Activated naive CD4-positive, alpha-beta T cell treated with anti-CD3 and anti-CD28 coated beads, Interleukin-2, amount 50 U/mL, for 24 hours (primary cell): ENCODE measurements at regions not wholly inside any gene's neighbourhood (a gene's known extent, or its start where the extent isn't known, plus 50 kb on each side); places are given as distances from the start of the nearest gene placed in this dataset.

Experiments
- H3K27ac Mint-ChIP-seq: one replicate; pipeline ENCODE4 v1.8.0; 2021; ENCODE audit warnings: mild to moderate bottlenecking, mixed read lengths
- H3K27me3 Mint-ChIP-seq: one replicate; pipeline ENCODE4 v1.8.0; 2021; ENCODE audit warnings: mixed read lengths
- H3K36me3 Mint-ChIP-seq: one replicate; pipeline ENCODE4 v1.8.0; 2021; ENCODE audit warnings: mixed read lengths
- H3K4me1 Mint-ChIP-seq: one replicate; pipeline ENCODE4 v1.8.0; 2021; ENCODE audit warnings: mixed read lengths
- H3K4me3 Mint-ChIP-seq: one replicate; pipeline ENCODE4 v1.8.0; 2021; ENCODE audit warnings: mild to moderate bottlenecking, mixed read lengths
- H3K9me3 Mint-ChIP-seq: one replicate; pipeline ENCODE4 v1.8.0; 2021; ENCODE audit warnings: mixed read lengths

GRCh38 chr2:238548902-238549462 lies 122.3 kb downstream of the ASB1 start:
- no peaks in the 10 kb centered on the region for H3K4me1 Mint-ChIP-seq
- no peak overlapping the region for H3K27ac Mint-ChIP-seq
- H3K27me3 Mint-ChIP-seq, result peaks cover 21% of the 10 kb centered on the region
- H3K4me3 Mint-ChIP-seq, result no peak overlapping the region
- H3K9me3 Mint-ChIP-seq, result no peaks in the 10 kb centered on the region
- no peaks in the 10 kb centered on the region for H3K36me3 Mint-ChIP-seq

DNA sequence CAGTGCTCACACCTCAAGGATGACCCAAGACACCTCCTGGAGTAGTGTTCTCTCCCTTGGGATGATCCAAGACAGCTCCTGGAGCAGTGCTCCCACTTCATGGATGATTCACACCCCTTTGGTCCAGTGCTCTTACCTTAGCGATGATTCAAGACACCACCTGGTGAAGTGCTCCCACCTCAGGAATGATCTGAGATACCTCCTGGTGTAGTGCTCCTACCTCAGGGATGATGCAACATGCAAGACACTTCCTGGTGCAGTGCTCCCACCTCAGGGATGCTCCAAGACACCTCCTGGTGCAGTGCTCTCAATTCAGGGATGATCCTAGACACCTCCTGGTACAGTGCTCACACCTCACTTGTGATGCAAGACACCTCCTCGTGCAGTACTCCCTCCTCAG lies 123.1 kb downstream of the ASB1 start:
- Mint-ChIP-seq H3K4me1 (no peaks in the 10 kb centered on the region), H3K27me3 (peaks cover 17% of the 10 kb centered on the region), H3K27ac (no peak overlapping the region), H3K36me3 (no peaks in the 10 kb centered on the region), H3K4me3 (no peak overlapping the region), H3K9me3 (no peaks in the 10 kb centered on the region)

GRCh38 chr2:238551091-238551490 lies 124.4 kb downstream of the ASB1 start:
- H3K27me3 Mint-ChIP-seq, result peaks cover 12% of the 10 kb centered on the region
- H3K27ac Mint-ChIP-seq, result no peak overlapping the region
- H3K9me3 Mint-ChIP-seq, result no peaks in the 10 kb centered on the region
- no peaks in the 10 kb centered on the region for H3K4me1 Mint-ChIP-seq
- H3K36me3 Mint-ChIP-seq, result no peaks in the 10 kb centered on the region
- H3K4me3 Mint-ChIP-seq, result no peak overlapping the region

GRCh38 chr2:238552226-238552625 lies 125.5 kb downstream of the ASB1 start:
- no peak overlapping the region for H3K27ac Mint-ChIP-seq
- H3K36me3 Mint-ChIP-seq, result no peaks in the 10 kb centered on the region
- H3K4me3 Mint-ChIP-seq, result no peak overlapping the region
- peaks cover 11% of the 10 kb centered on the region for H3K27me3 Mint-ChIP-seq
- no peaks in the 10 kb centered on the region for H3K9me3 Mint-ChIP-seq
- no peaks in the 10 kb centered on the region for H3K4me1 Mint-ChIP-seq

DNA sequence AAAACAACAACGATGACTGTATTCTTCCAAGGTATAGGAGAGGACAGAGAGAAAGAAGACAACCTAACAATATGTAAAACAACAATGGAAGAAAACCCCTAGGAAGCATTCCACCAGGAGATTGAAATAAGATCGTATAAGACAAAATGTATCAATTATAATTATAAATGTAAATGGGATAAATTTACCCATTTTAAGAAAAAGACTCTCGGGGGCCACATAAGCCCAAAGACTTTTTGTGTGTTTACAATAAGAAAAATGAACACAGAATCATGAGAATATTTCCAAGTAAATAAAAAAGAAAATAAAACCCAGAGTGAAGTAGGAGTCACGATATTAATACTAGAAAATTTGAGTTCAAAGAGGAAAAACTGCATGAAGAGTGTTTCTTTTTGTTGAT lies 126.4 kb downstream of the ASB1 start:
- Mint-ChIP-seq H3K27ac (no peak overlapping the region), H3K4me1 (no peaks in the 10 kb centered on the region), H3K27me3 (peaks cover 10% of the 10 kb centered on the region), H3K4me3 (no peak overlapping the region), H3K9me3 (no peaks in the 10 kb centered on the region), H3K36me3 (no peaks in the 10 kb centered on the region)

- Mint-ChIP-seq H3K9me3 (no peaks in the 10 kb centered on the region), H3K27ac (no peak overlapping the region), H3K27me3 (peaks cover 3% of the 10 kb centered on the region), H3K36me3 (no peaks in the 10 kb centered on the region), H3K4me3 (no peak overlapping the region), H3K4me1 (no peaks in the 10 kb centered on the region)
These were observed 128.0 kb downstream of the ASB1 start for GRCh38 chr2:238554468-238555315.

- no peaks in the 10 kb centered on the region for H3K4me1 Mint-ChIP-seq
- H3K27me3 Mint-ChIP-seq, result peaks cover 1% of the 10 kb centered on the region
- H3K4me3 Mint-ChIP-seq, result no peak overlapping the region
- H3K27ac Mint-ChIP-seq, result no peak overlapping the region
- H3K9me3 Mint-ChIP-seq, result no peaks in the 10 kb centered on the region
- no peaks in the 10 kb centered on the region for H3K36me3 Mint-ChIP-seq
These were observed 129.2 kb downstream of the ASB1 start for GRCh38 chr2:238555786-238556542.

DNA sequence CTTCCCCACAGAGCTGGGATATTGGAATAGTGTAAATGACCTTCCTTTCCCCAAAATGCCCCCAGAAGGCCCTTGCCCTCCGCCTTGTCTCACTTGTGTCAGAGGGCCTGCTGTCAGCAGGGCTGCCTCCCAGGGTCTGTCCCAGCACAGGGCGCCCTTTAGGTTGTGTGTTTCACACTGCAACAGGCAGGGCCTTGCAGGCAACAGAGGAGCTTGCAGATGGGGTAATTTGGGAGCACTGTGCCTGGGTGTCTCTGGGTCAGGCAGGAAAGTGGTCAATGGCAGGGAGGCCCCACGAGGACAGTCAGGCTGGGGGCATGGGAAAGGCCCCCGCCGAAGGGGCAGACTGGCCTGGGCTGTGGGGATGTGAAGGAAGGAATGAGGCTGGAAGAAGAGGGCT lies 130.7 kb downstream of the ASB1 start:
- H3K27me3 Mint-ChIP-seq, result peaks cover 1% of the 10 kb centered on the region
- no peaks in the 10 kb centered on the region for H3K9me3 Mint-ChIP-seq
- no peak overlapping the region for H3K27ac Mint-ChIP-seq
- H3K4me1 Mint-ChIP-seq, result no peaks in the 10 kb centered on the region
- H3K4me3 Mint-ChIP-seq, result no peak overlapping the region
- H3K36me3 Mint-ChIP-seq, result no peaks in the 10 kb centered on the region

DNA sequence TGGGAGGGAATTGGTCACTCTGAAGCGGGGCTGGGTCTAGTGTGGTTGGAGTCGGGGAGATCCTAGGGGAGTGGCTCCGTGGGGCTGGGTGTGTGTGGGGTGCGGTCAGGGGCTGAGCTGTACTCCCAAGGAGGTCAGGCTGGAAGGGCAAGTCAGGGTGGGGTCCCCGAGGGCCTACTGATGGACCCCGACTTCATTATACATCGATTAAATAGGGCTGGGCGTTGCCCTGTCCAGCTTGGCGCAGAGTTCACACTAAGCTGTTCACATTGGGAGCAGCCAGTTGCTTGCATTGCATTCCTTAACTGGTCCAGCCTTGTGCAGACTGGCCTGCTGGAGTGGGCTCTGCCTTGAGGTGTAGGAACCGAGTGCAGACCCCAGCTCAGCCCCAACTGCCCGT lies 131.2 kb downstream of the ASB1 start:
- Mint-ChIP-seq H3K27me3 (peaks cover 1% of the 10 kb centered on the region), H3K27ac (no peak overlapping the region), H3K4me3 (no peak overlapping the region), H3K4me1 (no peaks in the 10 kb centered on the region), H3K9me3 (no peaks in the 10 kb centered on the region), H3K36me3 (no peaks in the 10 kb centered on the region)

DNA sequence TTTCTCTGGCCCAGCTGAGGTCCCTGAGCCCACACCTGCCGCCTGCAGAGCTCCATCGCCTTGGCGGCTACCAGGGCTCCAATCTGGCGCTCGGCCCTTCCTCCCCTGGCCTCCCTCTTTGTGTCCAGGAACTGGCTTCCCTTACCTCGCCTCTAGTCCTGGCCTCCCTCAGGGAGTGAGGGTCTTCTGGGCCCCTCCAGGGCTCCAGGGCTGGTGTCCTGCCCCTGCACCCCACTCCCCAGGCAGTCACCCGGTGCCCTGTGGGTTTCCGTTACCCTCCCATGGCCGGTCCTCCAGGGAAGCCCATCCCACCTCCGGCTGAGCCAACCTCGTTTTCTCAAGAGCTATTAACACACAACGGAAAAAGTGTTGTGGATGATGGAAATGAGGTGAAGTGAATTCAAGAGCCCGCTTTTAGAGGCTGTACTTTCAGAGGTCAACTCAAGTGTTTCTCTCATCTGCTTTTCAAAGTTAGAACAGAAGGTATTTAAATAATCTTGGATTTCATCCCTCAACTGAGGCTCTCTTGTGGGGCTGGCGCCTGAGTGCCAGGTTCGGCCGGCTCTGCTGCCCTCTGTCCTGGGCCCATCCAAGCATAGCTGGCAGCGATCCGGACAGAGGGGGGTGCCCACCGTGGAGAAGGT lies 131.9 kb downstream of the ASB1 start:
- H3K9me3 Mint-ChIP-seq, result no peaks in the 10 kb centered on the region
- H3K27me3 Mint-ChIP-seq, result peaks cover 1% of the 10 kb centered on the region
- no peaks in the 10 kb centered on the region for H3K36me3 Mint-ChIP-seq
- H3K4me3 Mint-ChIP-seq, result no peak overlapping the region
- no peak overlapping the region for H3K27ac Mint-ChIP-seq
- no peaks in the 10 kb centered on the region for H3K4me1 Mint-ChIP-seq

GRCh38 chr2:238560234-238560633 lies 133.5 kb downstream of the ASB1 start:
- peaks cover 1% of the 10 kb centered on the region for H3K27me3 Mint-ChIP-seq
- no peak overlapping the region for H3K27ac Mint-ChIP-seq
- H3K4me3 Mint-ChIP-seq, result no peak overlapping the region

DNA sequence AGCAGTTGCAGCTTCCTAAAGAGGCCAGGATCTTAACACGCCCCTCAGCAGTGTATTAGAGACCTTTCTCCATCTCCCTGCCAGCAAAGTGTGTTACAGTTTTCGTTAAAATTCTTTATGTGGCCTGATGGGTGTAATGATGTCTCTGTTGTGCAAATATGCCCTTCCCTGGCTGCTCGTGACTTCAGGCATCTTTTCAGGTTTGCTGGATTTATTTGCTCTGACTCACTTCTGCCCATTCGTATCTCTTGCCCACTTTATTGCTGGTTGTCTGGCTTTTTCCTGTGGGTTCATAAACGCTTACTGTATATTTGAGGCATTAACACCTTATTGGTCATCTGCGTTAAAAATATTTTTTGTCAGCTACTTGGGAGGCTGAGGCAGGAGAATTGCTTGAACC lies 134.5 kb downstream of the ASB1 start:
- Mint-ChIP-seq H3K9me3 (no peaks in the 10 kb centered on the region), H3K27me3 (peaks cover 1% of the 10 kb centered on the region), H3K4me3 (no peak overlapping the region), H3K4me1 (no peaks in the 10 kb centered on the region), H3K36me3 (no peaks in the 10 kb centered on the region), H3K27ac (no peak overlapping the region)

More at GRCh38 chr2:238560234-238560633, 133.5 kb downstream of the ASB1 start:
- no peaks in the 10 kb centered on the region for H3K36me3 Mint-ChIP-seq
- H3K4me1 Mint-ChIP-seq, result no peaks in the 10 kb centered on the region
- no peaks in the 10 kb centered on the region for H3K9me3 Mint-ChIP-seq

DNA sequence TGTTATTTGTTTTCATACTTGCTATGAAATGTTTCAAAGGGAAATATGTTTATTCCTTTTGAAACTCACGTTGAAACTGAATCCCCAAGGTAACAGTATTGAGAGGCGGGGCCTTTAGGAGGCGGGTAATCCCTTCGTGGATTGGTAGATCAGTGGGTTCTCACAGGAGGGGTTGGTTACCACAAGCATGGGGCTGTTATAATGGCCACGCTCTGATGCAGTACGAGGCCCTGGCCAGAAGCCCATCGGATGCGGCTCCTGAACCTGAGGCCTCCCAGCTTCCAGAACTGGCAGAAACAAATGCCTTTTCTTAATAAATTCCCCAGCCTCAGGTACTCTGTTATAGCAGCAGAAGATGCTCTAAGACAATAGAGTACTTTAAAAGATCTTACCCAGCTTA lies 135.7 kb downstream of the ASB1 start:
- Mint-ChIP-seq H3K4me3 (no peak overlapping the region), H3K36me3 (no peaks in the 10 kb centered on the region), H3K27ac (no peak overlapping the region), H3K4me1 (no peaks in the 10 kb centered on the region), H3K27me3 (peaks cover 1% of the 10 kb centered on the region), H3K9me3 (no peaks in the 10 kb centered on the region)

DNA sequence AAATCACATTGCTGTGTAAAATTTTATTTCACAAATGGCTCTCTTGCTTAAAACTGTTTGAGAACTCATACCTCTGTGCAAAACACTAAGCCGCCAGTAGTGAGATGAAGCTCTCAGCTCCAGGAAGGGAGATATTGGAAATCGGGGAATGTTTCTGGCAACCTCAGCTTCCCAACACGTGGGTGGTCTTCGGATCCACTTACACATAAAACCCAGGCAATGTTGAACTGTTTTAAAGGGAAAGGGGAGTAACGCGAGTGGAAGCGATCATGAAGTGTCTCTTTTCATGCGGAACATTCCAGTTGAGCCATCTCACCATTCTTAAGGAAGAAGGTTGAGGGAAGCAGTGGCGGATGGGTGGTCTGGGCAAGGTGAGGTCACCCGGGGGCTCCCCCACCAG lies 136.8 kb downstream of the ASB1 start:
- Mint-ChIP-seq H3K4me3 (no peak overlapping the region), H3K27ac (no peak overlapping the region), H3K27me3 (no peaks in the 10 kb centered on the region), H3K36me3 (no peaks in the 10 kb centered on the region), H3K9me3 (no peaks in the 10 kb centered on the region), H3K4me1 (no peaks in the 10 kb centered on the region)

GRCh38 chr2:238564286-238564920 lies 137.7 kb downstream of the ASB1 start:
- Mint-ChIP-seq H3K27ac (no peak overlapping the region), H3K36me3 (no peaks in the 10 kb centered on the region), H3K4me1 (no peaks in the 10 kb centered on the region), H3K4me3 (no peak overlapping the region), H3K9me3 (no peaks in the 10 kb centered on the region), H3K27me3 (no peaks in the 10 kb centered on the region)
